Stimulated activated CD4-positive, alpha-beta T cell treated with anti-CD3 and anti-CD28 coated beads, Interleukin-2, amount 100 ng/mL, for 4 hours (primary cell): ENCODE measurements at regions not wholly inside any gene's neighbourhood (a gene's known extent, or its start where the extent isn't known, plus 50 kb on each side); places are given as distances from the start of the nearest gene placed in this dataset.

Experiments
- DNase-seq: peaks from one replicate; pipeline ENCODE4 v3.0.0-alpha.2; 2020; ENCODE audit warnings: low read depth

DNA sequence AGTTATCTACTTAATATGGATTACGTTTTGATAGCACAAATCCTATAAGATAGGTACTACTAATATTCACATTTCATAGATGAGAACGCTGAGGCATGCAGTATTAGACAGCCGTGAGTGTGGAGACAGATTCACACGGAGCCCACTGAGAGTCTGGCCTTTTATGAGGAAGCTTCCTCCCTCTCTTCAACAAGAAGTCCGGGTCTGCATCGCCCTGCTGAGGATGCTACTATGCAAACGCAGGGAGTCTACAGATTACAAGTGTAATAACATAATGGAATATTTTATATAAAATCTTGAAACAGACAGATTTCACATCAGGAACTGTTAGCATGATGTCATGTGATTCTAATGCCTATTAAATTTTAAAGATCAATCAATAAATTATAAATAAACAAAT lies 255.9 kb upstream of the GLI3 start:
- DNase-seq, result no peak

DNA sequence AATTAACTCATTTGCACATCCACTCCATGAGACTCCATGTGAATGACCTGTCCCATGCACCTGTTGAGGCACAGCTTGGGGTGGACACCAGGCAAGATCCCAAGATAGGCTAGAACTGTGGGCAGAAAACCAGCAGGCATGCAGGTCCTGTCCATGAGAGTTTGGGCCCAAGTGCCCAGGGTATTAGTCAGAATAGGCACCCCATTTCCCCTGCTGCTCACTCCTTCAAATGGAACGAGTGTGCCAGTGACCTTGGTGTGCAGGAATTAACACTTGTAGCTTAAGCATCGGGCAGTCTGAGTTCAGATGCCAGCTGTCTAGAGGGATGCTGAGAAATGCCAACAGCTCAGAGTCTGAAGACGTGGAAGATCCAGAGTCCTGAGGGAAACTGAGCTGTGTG lies 254.1 kb upstream of the GLI3 start:
- DNase-seq, result no peak

DNA sequence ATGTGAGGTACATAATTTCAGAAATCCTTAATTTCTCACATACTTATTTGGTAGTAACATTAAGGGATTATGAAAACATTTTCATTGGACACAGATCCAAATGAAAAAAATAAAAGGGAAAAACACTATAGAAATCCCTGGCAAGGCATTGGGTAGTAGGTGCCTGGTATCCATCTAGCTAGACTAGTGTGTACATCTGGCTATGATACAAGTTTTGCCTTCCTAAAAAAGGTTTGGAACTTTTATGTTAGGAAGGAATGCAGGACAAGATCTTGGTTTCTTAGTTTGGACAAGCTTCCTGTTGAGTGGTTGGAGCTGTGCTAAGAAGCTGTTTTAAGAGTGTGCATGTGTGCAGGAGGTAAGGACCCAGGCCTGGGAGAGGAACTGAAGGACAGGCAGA lies 252.3 kb upstream of the GLI3 start:
- no peak for DNase-seq

DNA sequence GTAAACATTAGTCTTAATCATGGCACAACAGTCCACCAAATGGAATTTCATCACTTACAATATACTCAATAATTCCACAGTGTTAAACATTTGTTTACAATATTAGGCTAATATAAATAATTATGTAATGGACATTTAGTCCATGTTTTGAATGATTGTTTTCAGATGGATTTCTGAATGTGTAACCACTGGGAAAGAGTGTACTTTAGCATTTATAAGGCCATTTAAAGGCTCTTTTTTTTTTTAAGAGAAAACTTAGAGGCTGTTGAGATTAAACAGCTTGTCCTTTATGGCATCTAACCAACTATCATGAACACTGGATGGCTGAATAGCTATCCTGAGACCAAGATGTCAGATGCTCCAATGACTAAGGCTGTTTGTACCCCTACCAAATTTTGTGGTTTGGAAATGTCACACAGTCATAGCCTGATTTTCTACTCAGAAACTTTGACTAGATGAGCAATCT lies 248.3 kb upstream of the GLI3 start:
- DNase-seq, result no peak

DNA sequence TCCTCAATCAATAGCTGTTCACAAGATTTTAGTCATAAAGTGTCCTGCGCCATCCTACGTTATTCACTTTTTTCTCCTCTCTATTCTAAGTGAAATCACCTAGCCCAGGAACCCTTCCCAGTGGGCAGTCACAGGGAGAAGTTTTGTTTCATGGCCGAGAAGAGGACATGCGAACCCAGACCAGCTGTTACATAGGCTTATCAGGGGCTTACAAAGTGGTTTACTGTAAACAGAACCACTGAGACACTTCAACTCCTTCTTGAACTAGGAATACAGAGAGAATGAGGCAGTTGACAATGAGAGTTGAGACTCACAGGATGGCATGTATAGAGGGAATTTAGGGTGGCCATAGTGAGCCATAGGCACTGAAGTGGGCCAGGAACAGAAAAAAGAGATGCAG lies 246.9 kb upstream of the GLI3 start:
- DNase-seq, result no peak

DNA sequence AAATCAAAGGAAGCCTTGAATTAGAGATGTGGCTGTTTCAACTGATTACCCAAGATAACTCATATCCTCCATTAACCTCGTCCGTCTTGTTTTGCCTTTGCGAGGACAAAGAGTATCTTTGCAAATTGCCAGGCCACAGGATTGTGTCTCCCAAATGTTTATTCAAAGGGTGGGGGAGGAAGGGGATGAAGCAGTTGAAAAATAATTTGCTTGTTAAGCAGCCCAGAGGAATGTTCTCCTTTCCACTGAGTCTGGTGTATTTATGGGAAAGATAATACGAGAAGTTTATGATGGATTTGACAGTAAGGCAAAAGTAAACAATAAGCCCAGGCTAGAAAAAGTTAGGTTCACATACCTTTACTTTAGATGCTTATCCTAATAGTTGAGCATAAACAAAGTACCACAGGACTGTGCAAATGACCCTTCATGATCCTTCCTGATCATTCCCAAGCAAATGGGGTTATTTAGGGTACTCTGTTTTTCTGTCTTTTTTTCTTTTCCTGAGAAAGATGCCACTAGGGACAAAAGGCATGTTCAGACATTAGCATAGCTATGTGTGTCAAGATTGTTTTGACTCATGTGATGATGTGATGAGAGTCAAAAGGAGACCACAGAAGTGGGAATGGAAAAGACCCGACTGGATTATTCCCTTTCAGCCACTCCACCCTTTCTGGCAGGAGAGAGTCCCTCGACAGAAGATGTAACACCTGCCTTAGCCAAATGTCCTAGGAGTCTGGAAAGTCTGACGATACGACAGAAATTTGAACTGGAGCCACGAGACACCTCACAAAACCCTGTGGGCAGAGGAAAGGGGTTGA lies 243.0 kb upstream of the GLI3 start:
- DNase-seq, result no peak

DNA sequence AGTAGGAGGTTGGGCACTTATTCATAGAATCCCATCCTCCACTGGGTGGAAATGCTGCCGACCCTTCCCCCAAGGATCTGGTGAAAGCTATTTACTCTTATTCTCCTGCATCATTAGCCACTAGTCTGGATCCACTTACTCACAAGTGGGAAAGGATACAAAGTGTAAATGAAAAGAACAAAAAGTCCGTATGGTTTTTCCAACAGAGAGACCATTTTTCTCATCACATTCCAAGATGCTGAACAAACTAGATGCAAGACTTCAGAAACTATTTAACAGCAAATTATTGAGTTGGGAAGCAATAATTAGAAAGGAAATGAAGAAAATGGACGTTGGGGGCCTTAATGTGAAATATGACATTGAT lies 242.4 kb upstream of the GLI3 start:
- no peak for DNase-seq

DNA sequence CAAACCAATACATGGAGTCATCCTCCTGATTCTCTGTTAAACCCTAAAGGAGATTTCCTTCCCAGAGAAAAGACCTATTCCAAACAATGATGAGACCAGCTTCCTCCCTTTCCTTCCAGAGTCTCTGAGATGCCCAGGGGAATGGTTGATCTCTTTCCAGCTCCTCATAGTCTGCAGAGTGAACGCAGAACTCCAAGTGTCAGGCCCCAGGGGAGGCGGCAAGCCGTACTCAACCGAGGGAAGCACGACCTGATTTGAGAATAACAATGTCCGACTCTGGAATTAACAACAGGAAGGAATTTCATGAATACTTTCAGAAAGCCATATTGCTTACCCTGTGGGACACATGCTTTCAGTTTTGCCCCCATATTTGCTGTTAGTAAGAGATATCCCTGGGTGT lies 241.7 kb upstream of the GLI3 start:
- DNase-seq, result no peak

DNA sequence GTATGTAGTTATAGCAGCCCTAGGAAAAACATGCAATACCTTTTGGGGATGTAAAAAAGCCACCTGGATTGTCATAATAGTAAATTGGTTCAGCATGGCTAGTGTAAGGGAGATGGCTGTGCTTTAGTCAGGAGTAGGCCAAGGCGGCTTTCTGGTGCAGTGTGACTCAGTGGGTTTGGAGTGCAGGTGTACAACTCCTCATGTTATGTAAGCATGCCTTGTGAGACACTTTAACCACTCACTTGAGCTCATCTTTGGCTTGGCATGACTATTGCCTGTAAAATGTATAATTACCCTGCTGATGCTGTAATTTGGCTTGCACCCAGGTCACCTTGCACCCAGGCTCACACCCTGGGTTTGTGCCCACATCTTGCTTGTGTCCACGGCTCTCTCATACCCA lies 239.2 kb upstream of the GLI3 start:
- no peak for DNase-seq

DNA sequence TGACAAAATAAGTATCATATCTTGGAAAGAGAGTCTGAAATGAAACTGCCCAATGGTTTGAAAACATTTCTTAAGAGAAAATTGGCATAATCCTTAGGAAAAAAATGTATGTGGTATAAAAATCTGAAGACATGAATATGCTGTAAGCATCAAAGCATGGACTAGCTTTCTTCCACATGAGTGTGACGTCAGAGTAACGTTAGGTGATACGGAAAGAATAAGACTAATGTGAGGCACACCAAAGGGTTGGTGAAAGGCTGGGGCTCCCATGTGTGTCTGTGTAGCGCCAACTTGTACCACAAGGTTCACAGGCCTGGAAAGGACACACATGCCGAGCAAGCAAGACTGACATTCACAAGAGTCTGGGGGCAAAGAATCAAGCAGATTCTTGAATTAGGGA lies 238.1 kb upstream of the GLI3 start:
- DNase-seq, result no peak

DNA sequence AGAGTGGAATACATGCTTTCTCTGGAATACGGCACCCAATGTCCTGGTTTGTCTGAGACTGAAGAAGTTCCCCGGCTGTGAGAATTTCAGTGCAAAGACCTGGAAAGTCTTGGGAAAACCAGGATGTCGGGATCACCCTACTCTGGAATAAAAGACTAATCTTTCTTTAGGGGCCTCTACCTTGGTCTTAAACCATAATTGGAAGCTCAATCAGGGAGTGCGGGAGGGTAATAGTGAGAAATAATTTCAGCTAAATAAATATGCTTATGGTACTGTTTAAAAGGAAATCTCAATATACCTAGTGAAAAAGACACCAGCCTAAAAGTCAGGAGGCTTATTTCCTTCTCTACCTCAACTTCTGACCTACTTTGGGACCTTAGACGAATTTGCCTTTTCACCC lies 236.1 kb upstream of the GLI3 start:
- DNase-seq, result no peak

DNA sequence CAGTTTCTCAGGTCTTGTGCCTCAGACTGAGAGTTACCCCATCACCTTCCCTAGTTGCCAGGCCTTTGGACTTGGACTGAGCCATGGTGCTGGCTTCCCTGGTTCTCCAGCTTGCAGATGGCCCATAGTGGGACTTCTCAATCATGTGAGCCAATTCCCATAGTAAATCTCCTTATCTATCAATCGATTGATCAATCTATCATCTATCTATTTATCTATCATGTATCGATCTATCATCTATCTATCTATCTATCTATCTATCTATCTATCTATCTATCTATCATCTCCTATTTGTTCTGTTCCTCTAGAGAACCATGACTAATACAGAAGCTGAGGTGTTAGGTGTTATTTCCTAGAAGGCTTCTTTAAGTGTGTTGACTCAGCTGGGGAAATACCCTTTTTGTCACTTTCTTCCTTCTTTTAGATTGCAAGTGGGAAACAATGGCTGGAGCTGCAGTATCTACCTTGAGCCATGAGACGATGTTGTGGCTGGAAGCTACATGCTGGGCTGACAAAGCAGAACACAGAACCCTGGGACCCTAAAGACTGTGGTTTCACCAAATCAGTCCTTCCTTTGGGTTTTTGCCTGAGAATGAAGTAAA lies 234.7 kb upstream of the GLI3 start:
- no peak for DNase-seq

DNA sequence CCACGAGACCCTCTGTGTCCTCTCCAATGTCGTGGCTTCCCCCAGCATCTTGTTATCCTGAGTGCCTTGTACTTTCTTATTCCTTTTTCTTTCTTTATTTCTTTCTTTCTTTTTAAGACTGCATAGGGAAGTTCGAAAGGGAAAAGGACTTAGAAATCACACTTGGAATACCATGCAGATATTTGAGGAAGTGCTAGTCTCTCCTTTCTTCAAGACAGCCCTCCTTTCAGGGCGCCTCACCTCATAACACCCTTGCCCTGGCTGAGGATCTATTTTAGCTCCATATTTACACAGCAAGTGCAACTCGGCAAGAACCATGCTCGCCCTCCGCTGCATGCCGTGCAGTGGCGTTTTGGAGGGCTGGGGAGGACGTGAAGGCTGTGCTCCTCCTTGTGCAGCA lies 232.3 kb upstream of the GLI3 start:
- no peak for DNase-seq

DNA sequence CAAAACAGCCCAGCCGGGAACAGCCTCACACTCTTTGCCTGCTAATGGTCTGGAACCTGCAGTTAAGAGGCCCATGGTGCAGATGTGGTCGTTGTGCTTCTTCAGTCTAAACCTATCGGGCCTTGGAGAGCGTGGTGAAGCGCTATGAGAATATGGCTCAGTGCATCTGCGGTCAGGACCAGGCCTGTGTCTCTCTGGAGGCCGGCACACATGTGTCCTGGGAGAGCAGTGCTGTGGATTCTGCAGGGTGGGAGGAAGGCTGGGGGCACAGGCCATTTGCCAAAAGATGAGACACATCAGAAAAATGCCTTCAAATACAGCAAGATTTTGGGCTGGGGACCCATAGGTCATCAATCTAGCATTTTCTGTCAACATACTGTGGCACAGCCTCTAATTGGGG lies 231.5 kb upstream of the GLI3 start:
- DNase-seq, result no peak

DNA sequence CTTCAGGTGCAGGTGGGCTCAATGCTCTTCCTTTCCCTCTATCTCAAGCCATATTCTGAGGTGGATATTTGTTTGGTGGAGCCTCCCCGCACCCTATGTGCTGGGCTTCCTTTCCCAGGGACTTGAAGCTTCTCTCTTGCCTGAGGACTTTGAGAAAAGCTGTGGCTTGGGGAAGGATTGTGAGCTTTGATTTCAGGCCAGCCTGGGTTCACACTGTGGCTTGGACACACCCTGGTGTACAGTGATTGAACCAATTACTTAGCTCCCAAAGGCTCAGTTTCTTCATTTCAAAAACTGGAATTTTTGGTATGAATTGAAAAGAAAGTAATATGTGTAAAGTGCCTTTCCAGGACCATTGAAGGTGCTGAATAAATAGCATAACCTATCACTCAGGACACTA lies 224.5 kb upstream of the GLI3 start:
- no peak for DNase-seq

DNA sequence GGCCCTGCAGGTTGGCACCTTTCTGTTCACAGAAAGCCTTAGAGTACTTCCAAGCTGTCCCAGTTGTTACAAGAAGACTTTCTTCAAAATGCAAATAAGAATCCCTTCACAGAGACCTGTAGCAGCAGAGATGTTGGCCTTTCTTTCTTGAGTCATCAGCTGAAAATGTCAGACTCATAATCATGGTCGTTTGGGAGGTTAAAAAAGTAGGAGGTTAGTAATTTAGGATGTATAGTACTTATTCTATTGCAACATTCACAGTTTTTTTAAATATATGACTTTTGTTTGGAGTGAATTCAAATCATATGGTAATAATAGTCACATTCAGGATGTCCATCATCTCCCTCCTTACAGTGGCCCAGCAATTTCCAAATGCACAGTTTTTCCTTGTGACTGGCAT lies 223.9 kb upstream of the GLI3 start:
- DNase-seq, result no peak

DNA sequence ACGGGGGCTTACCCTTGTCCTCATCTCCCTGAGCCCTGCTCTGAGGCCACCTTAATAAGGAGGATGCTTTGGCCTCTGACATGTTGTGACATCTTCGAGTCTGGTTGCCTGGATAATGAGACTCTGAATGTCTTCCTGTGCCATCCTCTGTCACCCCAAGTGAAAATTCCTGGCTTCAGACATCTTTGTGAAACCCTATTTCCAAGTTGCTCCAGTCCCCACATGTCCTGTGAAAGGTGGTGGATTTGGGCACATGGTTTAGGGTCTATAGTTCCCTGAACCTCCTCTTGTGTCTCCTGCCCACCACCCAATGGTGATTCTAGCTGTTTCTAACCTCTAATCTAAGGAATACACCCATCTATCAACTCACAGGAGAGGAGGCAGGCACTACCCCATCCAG lies 223.1 kb upstream of the GLI3 start:
- DNase-seq, result no peak

DNA sequence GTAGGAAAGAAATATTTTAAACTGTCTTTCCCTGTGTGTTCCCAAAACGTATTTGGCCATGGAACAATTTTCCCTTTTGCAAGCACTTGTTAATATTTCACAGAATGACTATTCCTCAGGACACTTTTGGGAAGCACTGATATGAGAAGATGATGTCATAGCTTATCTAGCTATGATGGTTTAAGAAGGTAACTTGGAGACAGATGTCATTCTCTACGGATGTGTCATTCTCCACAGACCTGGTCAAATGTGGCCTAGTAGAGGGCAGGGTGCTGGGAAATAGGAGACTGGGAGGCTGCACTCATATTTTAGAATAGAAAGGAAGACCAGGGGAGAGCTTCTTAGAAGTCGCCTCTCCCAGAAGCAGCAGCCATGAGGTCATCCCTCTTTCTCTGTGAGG lies 220.7 kb upstream of the GLI3 start:
- no peak for DNase-seq

DNA sequence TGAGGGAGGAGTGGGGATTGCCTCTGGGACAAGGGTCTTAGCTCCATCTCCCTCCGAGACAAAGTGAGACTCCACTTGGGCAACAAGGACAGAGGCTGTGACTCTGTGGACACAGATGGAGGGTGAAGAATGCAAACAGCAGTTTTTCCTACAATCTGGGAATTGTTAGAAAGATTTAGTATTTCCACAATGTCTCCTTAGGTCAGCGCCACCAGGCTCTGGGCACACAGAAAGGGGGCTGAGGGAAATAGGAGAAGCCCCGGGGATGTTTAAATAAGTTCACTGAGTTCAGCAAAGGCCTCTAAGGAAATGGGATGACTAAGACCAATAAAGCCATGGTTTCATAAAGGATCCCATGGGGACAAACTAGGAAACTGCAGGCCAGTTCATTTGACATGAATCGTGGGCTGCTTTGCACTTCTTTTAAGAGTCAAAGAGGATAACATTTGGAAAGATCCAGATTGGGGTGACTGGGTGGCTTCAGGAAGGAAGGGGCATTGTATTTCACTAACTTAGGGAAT lies 219.8 kb upstream of the GLI3 start:
- no peak for DNase-seq

DNA sequence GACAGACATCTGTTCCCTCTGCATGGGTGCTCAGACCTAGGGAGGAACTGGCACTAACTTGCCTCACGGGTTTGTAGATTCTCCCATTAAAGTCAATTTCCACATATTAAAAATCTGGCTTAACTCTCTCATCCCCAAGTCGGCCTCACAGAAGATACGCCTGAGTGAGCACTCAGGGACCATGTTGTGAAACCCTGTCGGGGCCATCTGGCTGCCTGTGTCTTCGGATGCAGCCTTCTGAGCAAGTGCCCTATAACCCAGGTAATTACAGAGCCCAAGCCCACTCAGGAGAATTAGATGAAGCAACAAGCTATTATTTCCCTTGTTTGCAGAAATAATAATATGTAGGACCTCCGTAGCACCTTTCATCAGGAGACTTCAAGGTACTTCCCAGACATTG lies 219.3 kb upstream of the GLI3 start:
- no peak for DNase-seq

DNA sequence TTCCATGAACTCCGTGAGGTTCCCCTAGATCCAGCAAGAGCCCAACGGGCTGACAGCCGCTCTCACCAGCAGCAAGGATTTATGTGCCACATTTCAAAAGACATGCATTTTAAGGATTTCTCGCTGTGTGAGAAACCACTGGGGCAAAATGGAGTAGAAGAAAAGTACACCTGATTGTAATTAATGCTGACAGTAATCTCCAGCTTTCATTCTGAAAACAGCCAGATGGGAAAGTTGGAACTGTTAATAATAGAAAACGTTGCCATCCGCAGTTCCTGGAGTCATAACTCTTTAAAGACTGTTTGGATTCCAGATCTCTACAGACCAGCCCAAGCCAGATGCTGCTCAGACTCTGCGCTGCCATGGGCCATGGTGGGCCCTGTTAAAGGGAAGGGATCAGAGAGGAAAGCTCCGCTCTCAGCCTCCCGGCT lies 216.9 kb upstream of the GLI3 start:
- no peak for DNase-seq

DNA sequence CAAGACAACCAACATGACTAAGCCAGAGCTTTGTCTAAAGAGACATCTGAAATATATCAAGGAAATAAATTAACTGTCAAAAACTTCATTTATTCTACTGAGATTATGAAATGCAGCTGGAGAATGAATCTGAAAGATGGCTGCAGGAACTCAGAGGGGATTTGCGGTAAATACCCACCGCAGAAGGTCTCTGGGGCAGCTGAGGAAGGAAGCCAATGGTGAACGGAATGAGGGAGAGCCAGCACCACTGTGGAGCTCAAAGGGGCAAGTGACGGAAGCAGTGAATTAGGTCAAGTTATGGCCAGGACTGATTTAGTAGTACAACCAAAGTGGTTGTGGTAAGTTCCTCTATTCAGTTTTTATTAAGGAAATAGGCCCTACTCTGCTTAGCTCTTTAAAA lies 215.3 kb upstream of the GLI3 start:
- no peak for DNase-seq

DNA sequence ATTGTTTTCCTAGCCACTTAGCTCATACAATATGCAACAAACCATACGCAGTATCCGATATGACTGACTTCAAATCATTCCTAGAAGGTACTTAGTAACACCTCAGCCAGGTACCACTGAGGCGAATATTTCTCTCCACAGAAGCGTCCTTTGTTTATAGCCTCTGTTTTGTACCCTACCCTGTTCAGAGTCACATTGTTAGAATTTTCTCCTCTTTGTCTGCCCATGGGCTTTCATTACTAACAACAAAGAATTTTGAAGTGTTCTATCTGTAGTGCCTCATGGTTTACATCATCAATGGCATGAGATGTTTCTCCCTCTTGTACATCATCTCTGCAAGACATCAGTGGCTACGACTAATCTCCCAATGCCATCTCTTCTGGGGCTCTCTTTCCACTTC lies 212.4 kb upstream of the GLI3 start:
- DNase-seq, result no peak

DNA sequence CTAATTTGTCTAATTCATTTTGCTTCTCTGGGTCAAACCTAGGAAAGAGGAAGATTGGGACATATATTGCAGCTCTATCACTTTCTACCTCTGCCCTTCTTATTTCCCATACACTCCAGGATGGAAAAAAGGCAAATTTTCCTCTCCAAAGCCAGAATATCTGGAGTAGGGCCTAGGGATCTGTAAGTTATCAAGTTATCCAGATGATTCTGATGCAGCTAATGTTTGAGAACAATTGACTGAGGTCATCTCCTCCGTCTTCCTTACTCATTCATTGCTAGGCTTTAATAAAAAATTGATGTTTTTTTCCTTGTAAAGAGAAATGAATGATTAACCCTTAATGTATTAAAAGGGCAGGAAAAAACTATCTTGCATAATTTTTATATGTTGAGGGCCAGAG lies 211.9 kb upstream of the GLI3 start:
- DNase-seq, result no peak
